HFFc6 (cell line): ENCODE measurements at regions not wholly inside any gene's neighbourhood (a gene's known extent, or its start where the extent isn't known, plus 50 kb on each side); places are given as distances from the start of the nearest gene placed in this dataset.

ENCODE experiments used
- DNase-seq: peaks from one replicate; pipeline ENCODE4 v3.0.0-alpha.2; 2018
- H3K27ac Mint-ChIP-seq: 2 replicates; pipeline ENCODE4 v1.8.0; 2020; ENCODE audit warnings: mild to moderate bottlenecking, mixed read lengths
- H3K27me3 Mint-ChIP-seq: 2 replicates; pipeline ENCODE4 v1.8.0; 2021; ENCODE audit warnings: mild to moderate bottlenecking, moderate library complexity, mixed read lengths; ENCODE audit not compliant: insufficient read depth
- H3K36me3 Mint-ChIP-seq: 2 replicates; pipeline ENCODE4 v1.8.0; 2021; ENCODE audit warnings: low read depth, mixed read lengths
- H3K4me1 Mint-ChIP-seq: 2 replicates; pipeline ENCODE4 v1.8.0; 2020; ENCODE audit warnings: low read depth, mixed read lengths
- H3K4me3 Mint-ChIP-seq: 2 replicates; pipeline ENCODE4 v1.8.0; 2020; ENCODE audit warnings: mild to moderate bottlenecking, moderate library complexity, mixed read lengths
- H3K9me3 Mint-ChIP-seq: 2 replicates; pipeline ENCODE4 v1.8.0; 2020; ENCODE audit warnings: mild to moderate bottlenecking, mixed read lengths
- TF ChIP-seq, protein P1 (sequence below): fragments of 200-600 bp; sonication (generic); IDR thresholded peaks from 2 replicates; pipeline ENCODE4 v1.5.0; 2021; ENCODE audit warnings: antibody characterized with exemption, mild to moderate bottlenecking

DNA sequence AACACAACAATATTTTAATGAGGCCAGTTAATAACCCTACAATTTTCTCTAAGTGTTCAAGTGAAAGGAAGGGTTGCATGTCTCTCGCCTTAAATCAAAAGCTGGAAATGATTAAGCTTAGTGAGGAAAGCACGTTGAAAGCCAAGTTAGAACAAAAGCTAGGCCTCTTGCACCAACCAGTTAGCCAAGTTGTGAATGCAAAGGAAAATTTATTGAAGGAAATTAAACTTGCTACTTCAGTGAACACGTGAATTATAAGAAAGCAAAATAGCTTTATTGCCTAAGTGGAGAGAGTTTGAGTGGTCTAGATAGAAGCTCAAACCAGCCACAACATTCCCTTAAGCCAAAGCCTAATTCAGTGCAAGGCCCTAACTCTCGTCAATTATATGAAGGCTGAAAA is 135.6 kb downstream of the DUSP10 start:
- Mint-ChIP-seq H3K9me3 (no peaks in the 10 kb centered on the region), H3K36me3 (no peaks in the 10 kb centered on the region), H3K4me1 (peaks cover 19% of the 10 kb centered on the region), H3K4me3 (no peak overlapping the region), H3K27ac (no peak overlapping the region), H3K27me3 (no peaks in the 10 kb centered on the region)
- TF ChIP-seq, protein P1, sequence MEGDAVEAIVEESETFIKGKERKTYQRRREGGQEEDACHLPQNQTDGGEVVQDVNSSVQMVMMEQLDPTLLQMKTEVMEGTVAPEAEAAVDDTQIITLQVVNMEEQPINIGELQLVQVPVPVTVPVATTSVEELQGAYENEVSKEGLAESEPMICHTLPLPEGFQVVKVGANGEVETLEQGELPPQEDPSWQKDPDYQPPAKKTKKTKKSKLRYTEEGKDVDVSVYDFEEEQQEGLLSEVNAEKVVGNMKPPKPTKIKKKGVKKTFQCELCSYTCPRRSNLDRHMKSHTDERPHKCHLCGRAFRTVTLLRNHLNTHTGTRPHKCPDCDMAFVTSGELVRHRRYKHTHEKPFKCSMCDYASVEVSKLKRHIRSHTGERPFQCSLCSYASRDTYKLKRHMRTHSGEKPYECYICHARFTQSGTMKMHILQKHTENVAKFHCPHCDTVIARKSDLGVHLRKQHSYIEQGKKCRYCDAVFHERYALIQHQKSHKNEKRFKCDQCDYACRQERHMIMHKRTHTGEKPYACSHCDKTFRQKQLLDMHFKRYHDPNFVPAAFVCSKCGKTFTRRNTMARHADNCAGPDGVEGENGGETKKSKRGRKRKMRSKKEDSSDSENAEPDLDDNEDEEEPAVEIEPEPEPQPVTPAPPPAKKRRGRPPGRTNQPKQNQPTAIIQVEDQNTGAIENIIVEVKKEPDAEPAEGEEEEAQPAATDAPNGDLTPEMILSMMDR, result no peak
- no peak for DNase-seq

DNA sequence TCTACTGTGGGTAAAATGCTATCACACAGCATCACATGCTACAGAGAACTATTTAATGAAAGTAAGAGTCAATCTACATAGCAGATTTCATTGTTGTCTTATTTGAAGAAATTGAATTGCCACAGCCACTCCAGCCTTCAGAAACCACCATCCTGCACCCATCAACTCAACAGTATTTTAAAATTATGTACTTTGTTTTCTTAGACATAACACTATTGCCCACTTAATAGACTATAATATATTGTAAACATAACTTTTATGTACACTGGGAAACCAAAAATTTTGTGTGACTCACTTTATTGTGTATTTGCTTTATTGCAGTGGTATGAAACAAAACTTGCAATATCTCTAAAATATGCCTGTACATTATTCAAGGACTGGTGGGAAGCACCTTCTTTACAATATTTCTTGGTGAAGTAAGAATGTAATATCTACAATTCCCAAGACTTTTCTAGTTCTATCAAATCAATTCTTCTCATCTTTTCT is 133.0 kb downstream of the DUSP10 start:
- no peak overlapping the region for H3K27ac Mint-ChIP-seq
- TF ChIP-seq, protein P1, result no peak
- H3K4me1 Mint-ChIP-seq, result peaks cover 34% of the 10 kb centered on the region
- H3K9me3 Mint-ChIP-seq, result no peaks in the 10 kb centered on the region
- H3K27me3 Mint-ChIP-seq, result no peaks in the 10 kb centered on the region
- no peak overlapping the region for H3K4me3 Mint-ChIP-seq
- H3K36me3 Mint-ChIP-seq, result no peaks in the 10 kb centered on the region
- DNase-seq, result no peak

DNA sequence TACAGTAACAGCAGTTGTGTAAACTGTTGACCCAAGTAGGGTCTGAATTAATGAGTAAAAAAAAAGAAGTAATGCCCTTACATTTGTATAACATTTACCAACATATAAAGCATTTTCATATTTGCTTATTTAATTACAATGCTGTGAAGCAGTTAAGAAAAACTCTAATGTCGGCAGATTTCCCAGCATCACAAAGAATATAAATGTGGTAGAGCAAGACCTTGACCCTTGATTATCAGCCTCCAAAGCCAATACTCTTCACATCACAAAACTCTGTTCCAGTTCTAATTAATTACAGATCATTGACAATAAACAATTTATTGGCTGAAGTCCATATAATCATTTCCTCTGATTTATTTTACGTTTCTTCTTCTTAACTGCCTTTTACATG is 130.2 kb downstream of the DUSP10 start:
- Mint-ChIP-seq H3K36me3 (no peaks in the 10 kb centered on the region), H3K4me3 (peak overlapping the region; percentile 73), H3K27ac (peak overlapping the region; percentile 78; the same call in 1 of the 2 replicates), H3K4me1 (peaks cover 34% of the 10 kb centered on the region), H3K9me3 (no peaks in the 10 kb centered on the region), H3K27me3 (no peaks in the 10 kb centered on the region)
- TF ChIP-seq, protein P1, result no peak
- no peak for DNase-seq

DNA sequence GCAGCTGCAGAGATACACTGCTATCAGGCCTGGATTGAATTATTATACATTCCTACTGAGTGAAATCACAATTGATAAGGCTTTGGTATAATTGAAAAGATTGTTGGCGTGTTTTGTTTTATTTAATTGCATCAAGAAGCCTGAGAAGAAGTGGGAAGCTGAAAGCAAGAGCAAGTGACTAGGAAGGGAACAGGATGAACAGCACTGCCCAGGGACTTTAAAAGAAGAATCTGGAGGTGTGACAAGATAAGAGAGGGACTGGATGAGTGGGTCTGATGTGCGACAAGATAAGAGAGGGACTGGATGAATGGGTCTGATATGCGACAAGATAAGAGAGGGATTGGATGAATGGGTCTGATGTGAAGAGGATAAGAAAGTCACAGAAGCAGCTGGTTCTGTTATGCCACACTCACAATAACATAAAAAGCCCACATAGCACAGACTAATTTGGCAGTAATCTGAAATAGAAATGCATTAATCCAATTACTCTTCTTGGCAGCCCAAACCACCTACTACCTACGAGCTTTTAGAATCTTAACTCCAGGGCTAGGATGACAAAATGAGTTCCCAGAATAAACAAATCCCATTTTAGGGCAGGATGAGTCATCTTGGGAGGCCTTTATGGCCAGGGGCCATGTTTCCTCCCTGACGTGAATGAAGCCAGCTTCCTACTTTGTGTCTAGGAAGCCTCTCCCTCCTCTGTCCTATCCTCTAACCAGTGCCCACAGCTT is 129.7 kb downstream of the DUSP10 start:
- no peaks in the 10 kb centered on the region for H3K36me3 Mint-ChIP-seq
- DNase-seq, result peak; percentile 86
- peaks cover 34% of the 10 kb centered on the region for H3K4me1 Mint-ChIP-seq
- no peaks in the 10 kb centered on the region for H3K27me3 Mint-ChIP-seq
- no peaks in the 10 kb centered on the region for H3K9me3 Mint-ChIP-seq
- peak overlapping the region; percentile 73 for H3K4me3 Mint-ChIP-seq
- peak overlapping the region; percentile 78 for H3K27ac Mint-ChIP-seq
- TF ChIP-seq, protein P1, result no peak

DNA sequence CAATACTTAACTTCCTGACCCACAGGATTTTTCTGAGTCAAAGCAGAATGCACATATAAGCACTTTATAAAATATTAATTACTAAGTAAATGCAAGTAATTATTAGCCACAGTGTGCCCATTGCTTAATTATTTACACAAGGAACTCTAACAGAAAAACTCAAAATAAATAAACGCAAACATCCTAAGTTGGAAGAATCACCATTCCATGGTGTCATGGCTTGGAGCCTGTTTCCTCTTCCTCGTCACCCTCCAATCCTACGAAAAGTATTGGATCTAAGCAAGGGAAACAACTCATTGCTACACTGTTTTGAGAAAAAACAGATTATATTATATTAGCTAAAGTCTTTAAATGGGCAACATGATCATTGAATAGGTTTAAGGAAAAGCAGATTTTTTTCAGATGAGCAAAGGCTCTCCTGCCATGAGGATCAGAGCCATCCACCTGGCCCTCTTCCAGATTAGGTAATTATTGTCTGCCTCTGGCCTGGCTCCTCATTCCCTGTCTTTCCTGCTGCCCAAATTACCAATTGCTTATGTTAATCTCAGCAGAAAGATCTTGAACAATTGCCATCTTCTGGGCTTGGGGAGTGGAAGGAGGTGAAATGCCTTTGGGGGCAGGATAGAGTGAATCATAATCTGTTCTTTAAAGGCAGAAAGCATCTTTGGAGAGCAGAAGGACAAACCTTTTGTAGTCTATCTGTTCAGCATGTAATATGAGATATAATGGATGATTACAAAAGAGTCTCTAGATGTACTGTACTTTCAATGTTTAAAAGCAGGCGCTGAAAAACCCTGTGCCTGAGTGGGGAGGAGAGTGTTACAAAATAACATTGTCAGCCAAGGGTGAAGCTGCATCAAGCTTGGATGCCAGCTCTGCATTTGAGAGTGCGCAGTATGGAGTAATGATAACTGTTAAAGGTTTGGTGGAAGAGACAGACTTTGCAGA is 121.2 kb downstream of the DUSP10 start:
- no peaks in the 10 kb centered on the region for H3K9me3 Mint-ChIP-seq
- TF ChIP-seq, protein P1, result no peak
- no peak overlapping the region for H3K4me3 Mint-ChIP-seq
- no peaks in the 10 kb centered on the region for H3K27me3 Mint-ChIP-seq
- peak overlapping the region; percentile 28; the same call in 1 of the 2 replicates for H3K27ac Mint-ChIP-seq
- H3K36me3 Mint-ChIP-seq, result no peaks in the 10 kb centered on the region; the same call in 1 of the 2 replicates
- peak; percentile 45 for DNase-seq
- H3K4me1 Mint-ChIP-seq, result peaks cover 11% of the 10 kb centered on the region
